IMR-90 (cell line): ENCODE measurements at regions not wholly inside any gene's neighbourhood (a gene's known extent, or its start where the extent isn't known, plus 50 kb on each side); places are given as distances from the start of the nearest gene placed in this dataset.

Experiments used
- ATAC-seq: fragments of 200-7000 bp; cut with Tn5 transposase; 2 replicates; pipeline ENCODE4 v1.9.1; 2020; ENCODE audit warnings: low read depth, mild to moderate bottlenecking, moderate library complexity
- BruUV-seq: library from RNA; stranded (reverse); fragments of 400-500 nt; replicated peaks from 2 replicates; lab custom pipeline; 2021; lab: Mats Ljungman, UMichigan
- CTCF ChIA-PET: fragments of 300-600 bp; formaldehyde crosslinking; extraction: SDS; loops from one replicate; lab custom pipeline; 2021; ENCODE audit warnings: antibody characterized with exemption; lab: Yijun Ruan, JAX
- POLR2A ChIA-PET: fragments of 300-600 bp; sonication (Branson Sonifier 250); formaldehyde crosslinking; loops from one replicate; lab custom pipeline; 2022; ENCODE audit warnings: antibody characterized with exemption; ENCODE audit not compliant: unreplicated experiment; lab: Charles Lee
- DNase-seq: peaks from one replicate; pipeline ENCODE4 v3.0.0; 2013
- H2AFZ ChIP-seq: replicated peaks from 2 replicates; pipeline ENCODE3; 2013; ENCODE audit warnings: low read length, mild to moderate bottlenecking; ENCODE audit not compliant: poor library complexity
- H2AK5ac ChIP-seq: 2 replicates; pipeline ENCODE4 v1.6.1; 2013; ENCODE audit warnings: low read depth, low read length, inconsistent platforms
- H2AK9ac ChIP-seq: replicated peaks from 2 replicates; pipeline ENCODE3; 2013; ENCODE audit warnings: mild to moderate bottlenecking, low read depth, low read length, moderate library complexity; ENCODE audit not compliant: poor library complexity
- H2BK120ac ChIP-seq: 2 replicates; pipeline ENCODE4 v1.6.1; 2013; ENCODE audit warnings: low read depth, low read length, inconsistent platforms
- H2BK15ac ChIP-seq: 3 replicates; pipeline ENCODE4 v1.6.1; 2013; ENCODE audit warnings: low read depth, low read length, inconsistent platforms
- H2BK20ac ChIP-seq: 2 replicates; pipeline ENCODE4 v1.6.1; 2013; ENCODE audit warnings: low read depth, mild to moderate bottlenecking, inconsistent platforms, low read length, moderate library complexity
- H2BK5ac ChIP-seq: 2 replicates; pipeline ENCODE4 v1.6.1; 2013; ENCODE audit warnings: mild to moderate bottlenecking, low read depth, low read length, inconsistent platforms; ENCODE audit not compliant: poor library complexity, severe bottlenecking
- H3K14ac ChIP-seq: replicated peaks from 2 replicates; pipeline ENCODE4 v1.6.1; 2013; ENCODE audit warnings: low read depth, low read length, inconsistent platforms
- H3K18ac ChIP-seq: 2 replicates; pipeline ENCODE4 v1.6.1; 2013; ENCODE audit warnings: low read depth, low read length, control low read depth
- H3K23ac ChIP-seq: 2 replicates; pipeline ENCODE4 v1.6.1; 2013; ENCODE audit warnings: low read depth, low read length, inconsistent platforms
- H3K27ac ChIP-seq: 2 replicates; pipeline ENCODE4 v1.5.1; 2013; ENCODE audit warnings: mild to moderate bottlenecking, control low read depth, low read length; ENCODE audit not compliant: insufficient read depth
- H3K27me3 ChIP-seq: 2 replicates; pipeline ENCODE4 v1.6.1; 2013; ENCODE audit warnings: low read length; ENCODE audit not compliant: control insufficient read depth, insufficient read depth
- H3K36me3 ChIP-seq: 2 replicates; pipeline ENCODE4 v1.6.1; 2013; ENCODE audit warnings: low read length, mixed read lengths; ENCODE audit not compliant: control insufficient read depth, insufficient read depth
- H3K4ac ChIP-seq: 2 replicates; pipeline ENCODE4 v1.6.1; 2013; ENCODE audit warnings: low read depth, low read length, inconsistent platforms
- H3K4me1 ChIP-seq: 2 replicates; pipeline ENCODE4 v1.6.1; 2013; ENCODE audit warnings: low read length, mixed read lengths; ENCODE audit not compliant: control insufficient read depth, insufficient read depth
- H3K4me2 ChIP-seq: 2 replicates; pipeline ENCODE4 v1.6.1; 2013; ENCODE audit warnings: low read depth, mild to moderate bottlenecking, control low read depth, low read length, moderate library complexity
- H3K4me3 ChIP-seq: 2 replicates; pipeline ENCODE4 v1.5.1; 2013; ENCODE audit warnings: low read depth, mild to moderate bottlenecking, control low read depth, low read length, moderate library complexity; ENCODE audit not compliant: insufficient read depth
- H3K56ac ChIP-seq: 2 replicates; pipeline ENCODE4 v1.6.1; 2013; ENCODE audit warnings: low read length, inconsistent platforms; ENCODE audit not compliant: insufficient read depth; ENCODE audit errors: extremely low read depth
- H3K79me1 ChIP-seq, 2 experiments: 2 replicates each; pipeline ENCODE4 v1.6.1; 2013; ENCODE audit warnings: low read length in 2 of 2, inconsistent platforms in 1 of 2, low read depth in 1 of 2
- H3K9ac ChIP-seq: 2 replicates; pipeline ENCODE4 v1.6.1; 2013; ENCODE audit warnings: low read depth, low read length, control low read depth
- H3K9me1 ChIP-seq: 2 replicates; pipeline ENCODE4 v1.6.1; 2013; ENCODE audit warnings: low read length, inconsistent platforms; ENCODE audit not compliant: insufficient read depth
- H3K9me3 ChIP-seq: 2 replicates; pipeline ENCODE4 v1.6.1; 2013; ENCODE audit warnings: low read length; ENCODE audit not compliant: control insufficient read depth, insufficient read depth
- H4K20me1 ChIP-seq: 2 replicates; pipeline ENCODE4 v1.6.1; 2013; ENCODE audit warnings: low read length, inconsistent platforms; ENCODE audit not compliant: insufficient read depth
- H4K5ac ChIP-seq: 2 replicates; pipeline ENCODE4 v1.6.1; 2013; ENCODE audit warnings: mild to moderate bottlenecking, low read depth, low read length, control low read depth
- H4K8ac ChIP-seq, 2 experiments: 2 replicates each; pipeline ENCODE4 v1.6.1; 2013; ENCODE audit warnings: low read depth in 2 of 2, low read length in 2 of 2, control low read depth in 1 of 2, inconsistent platforms in 1 of 2
- H4K91ac ChIP-seq: 2 replicates; pipeline ENCODE4 v1.6.1; 2013; ENCODE audit warnings: low read depth, low read length, inconsistent platforms; ENCODE audit not compliant: insufficient read depth
- BHLHE40 ChIP-seq: fragments of 150-350 bp; IDR thresholded peaks from 2 replicates; pipeline ENCODE4 v1.6.1; 2016; ENCODE audit warnings: mild to moderate bottlenecking, low read depth, low read length
- CEBPB ChIP-seq: IDR thresholded peaks from 2 replicates; pipeline ENCODE4 v1.6.1; 2012; ENCODE audit warnings: low read depth, low read length, improper control_type of control experiment
- CHD1 ChIP-seq: IDR thresholded peaks from 2 replicates; pipeline ENCODE4 v1.6.1; 2012; ENCODE audit warnings: low read depth, low read length, improper control_type of control experiment
- FOS ChIP-seq: fragments of 150-350 bp; IDR thresholded peaks from 2 replicates; pipeline ENCODE4 v1.6.1; 2016; ENCODE audit warnings: low read depth, low read length
- MAFK ChIP-seq: IDR thresholded peaks from 2 replicates; pipeline ENCODE4 v1.6.1; 2012; ENCODE audit warnings: low read depth, low read length, improper control_type of control experiment
- MAZ ChIP-seq: IDR thresholded peaks from 2 replicates; pipeline ENCODE4 v1.6.1; 2012; ENCODE audit warnings: low read depth, mild to moderate bottlenecking, low read length, improper control_type of control experiment, moderate library complexity, borderline replicate concordance
- MXI1 ChIP-seq: IDR thresholded peaks from 2 replicates; pipeline ENCODE4 v1.6.1; 2012; ENCODE audit warnings: low read depth, mild to moderate bottlenecking, low read length, moderate library complexity, borderline replicate concordance
- NFE2L2 ChIP-seq: fragments of 150-350 bp; IDR thresholded peaks from 2 replicates; pipeline ENCODE4 v1.6.1; 2016; ENCODE audit warnings: low read depth, mild to moderate bottlenecking, low read length
- POLR2A ChIP-seq: IDR thresholded peaks from 2 replicates; pipeline ENCODE4 v1.6.1; 2012; ENCODE audit warnings: mild to moderate bottlenecking, low read depth, low read length
- RAD21 ChIP-seq: IDR thresholded peaks from 2 replicates; pipeline ENCODE4 v1.6.1; 2012; ENCODE audit warnings: low read length, improper control_type of control experiment
- RCOR1 ChIP-seq: IDR thresholded peaks from 2 replicates; pipeline ENCODE4 v1.6.1; 2012; ENCODE audit warnings: mild to moderate bottlenecking, low read length, improper control_type of control experiment; ENCODE audit not compliant: insufficient replicate concordance
- RFX5 ChIP-seq: IDR thresholded peaks from 2 replicates; pipeline ENCODE4 v1.8.0; 2012; ENCODE audit warnings: low read depth, mild to moderate bottlenecking, low read length, moderate library complexity
- SMC3 ChIP-seq: fragments of 150-350 bp; IDR thresholded peaks from 2 replicates; pipeline ENCODE4 v1.6.1; 2016; ENCODE audit warnings: low read depth, mild to moderate bottlenecking, antibody characterized with exemption, low read length, moderate library complexity
- USF2 ChIP-seq: fragments of 150-350 bp; IDR thresholded peaks from 2 replicates; pipeline ENCODE4 v1.6.1; 2017; ENCODE audit warnings: mild to moderate bottlenecking, antibody characterized with exemption, low read length, low read depth
- WGBS, 2 experiments: methylation state at CpG; one replicate each; pipeline versions ENCODE4 v1.1.5 to v1.1.7; 2013; ENCODE audit warnings: missing lambda C conversion rate in 2 of 2; ENCODE audit not compliant: insufficient read length in 1 of 2; ENCODE audit errors: extremely low coverage in 2 of 2; 5-methylcytosine and 5-hydroxymethylcytosine counted together
- dilution Hi-C: fragments of 300-500 bp; cut with HindIII; formaldehyde crosslinking; loops from one replicate; pipeline ENCODE4 v1.14.3; 2018; ENCODE audit warnings: low sequenced_read_pairs; ENCODE audit not compliant: unreplicated experiment
- in situ Hi-C: fragments of 300-500 bp; cut with MboI; formaldehyde crosslinking; loops from 3 replicates; pipeline ENCODE4 v1.14.3; 2019; ENCODE audit warnings: low sequenced_read_pairs, inconsistent platforms, mixed read lengths
- intact Hi-C: fragments of 100-400 bp; cut with micrococcal nuclease; formaldehyde crosslinking; loops from 2 replicates; pipeline ENCODE4 v1.10.0; 2022
- TF ChIP-seq, protein P1 (sequence below): conservative IDR thresholded peaks from 2 replicates; pipeline ENCODE4 v1.5.1; 2012; ENCODE audit warnings: mild to moderate bottlenecking, low read depth, low read length, improper control_type of control experiment
- TF ChIP-seq, protein P2 (sequence below): fragments of 150-350 bp; IDR thresholded peaks from 2 replicates; pipeline ENCODE4 v1.6.1; 2016; ENCODE audit warnings: low read depth, mild to moderate bottlenecking, low read length, moderate library complexity, borderline replicate concordance

- H3K4me3 ChIP-seq = no peak overlapping the region
- H2AK9ac ChIP-seq = no peak overlapping the region
- ChIA-PET POLR2A (no interaction called here), CTCF (no interaction called here)
- no peak overlapping the region for H2AK5ac ChIP-seq
- H3K56ac ChIP-seq = no peak overlapping the region
- ATAC-seq (no peak), DNase-seq (no peak)
- H2AFZ ChIP-seq = no peak overlapping the region
- H4K20me1 ChIP-seq = no peaks in the 10 kb centered on the region
- H3K27ac ChIP-seq = no peak overlapping the region
- H3K4me2 ChIP-seq = no peak overlapping the region
- no peak overlapping the region for H2BK5ac ChIP-seq
- H4K5ac ChIP-seq = no peak overlapping the region
- WGBS, 2 experiments = no CpG with 5 or more reads among the region's 4 CpGs
- no peak for TF ChIP-seq RAD21
- TF ChIP-seq BHLHE40 = no peak
- TF ChIP-seq NFE2L2 = no peak
- TF ChIP-seq CEBPB = no peak; the same call in 1 of the 2 replicates
- TF ChIP-seq, protein P1, sequence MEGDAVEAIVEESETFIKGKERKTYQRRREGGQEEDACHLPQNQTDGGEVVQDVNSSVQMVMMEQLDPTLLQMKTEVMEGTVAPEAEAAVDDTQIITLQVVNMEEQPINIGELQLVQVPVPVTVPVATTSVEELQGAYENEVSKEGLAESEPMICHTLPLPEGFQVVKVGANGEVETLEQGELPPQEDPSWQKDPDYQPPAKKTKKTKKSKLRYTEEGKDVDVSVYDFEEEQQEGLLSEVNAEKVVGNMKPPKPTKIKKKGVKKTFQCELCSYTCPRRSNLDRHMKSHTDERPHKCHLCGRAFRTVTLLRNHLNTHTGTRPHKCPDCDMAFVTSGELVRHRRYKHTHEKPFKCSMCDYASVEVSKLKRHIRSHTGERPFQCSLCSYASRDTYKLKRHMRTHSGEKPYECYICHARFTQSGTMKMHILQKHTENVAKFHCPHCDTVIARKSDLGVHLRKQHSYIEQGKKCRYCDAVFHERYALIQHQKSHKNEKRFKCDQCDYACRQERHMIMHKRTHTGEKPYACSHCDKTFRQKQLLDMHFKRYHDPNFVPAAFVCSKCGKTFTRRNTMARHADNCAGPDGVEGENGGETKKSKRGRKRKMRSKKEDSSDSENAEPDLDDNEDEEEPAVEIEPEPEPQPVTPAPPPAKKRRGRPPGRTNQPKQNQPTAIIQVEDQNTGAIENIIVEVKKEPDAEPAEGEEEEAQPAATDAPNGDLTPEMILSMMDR = no peak
- TF ChIP-seq USF2 = no peak
- no peak for TF ChIP-seq CHD1
- no peak for TF ChIP-seq POLR2A
- TF ChIP-seq RCOR1 = no peak
- TF ChIP-seq MAZ = no peak
- TF ChIP-seq SMC3 = no peak
- TF ChIP-seq, protein P2, sequence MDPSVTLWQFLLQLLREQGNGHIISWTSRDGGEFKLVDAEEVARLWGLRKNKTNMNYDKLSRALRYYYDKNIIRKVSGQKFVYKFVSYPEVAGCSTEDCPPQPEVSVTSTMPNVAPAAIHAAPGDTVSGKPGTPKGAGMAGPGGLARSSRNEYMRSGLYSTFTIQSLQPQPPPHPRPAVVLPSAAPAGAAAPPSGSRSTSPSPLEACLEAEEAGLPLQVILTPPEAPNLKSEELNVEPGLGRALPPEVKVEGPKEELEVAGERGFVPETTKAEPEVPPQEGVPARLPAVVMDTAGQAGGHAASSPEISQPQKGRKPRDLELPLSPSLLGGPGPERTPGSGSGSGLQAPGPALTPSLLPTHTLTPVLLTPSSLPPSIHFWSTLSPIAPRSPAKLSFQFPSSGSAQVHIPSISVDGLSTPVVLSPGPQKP = no peak
- no peak for TF ChIP-seq MXI1
- no peak for TF ChIP-seq MAFK
- TF ChIP-seq FOS = no peak
- TF ChIP-seq RFX5 = no peak
- in situ Hi-C loops = no loop called here
- H3K9me1 ChIP-seq = no peaks in the 10 kb centered on the region
- no peaks in the 10 kb centered on the region for H3K79me1 ChIP-seq
- H4K8ac ChIP-seq = no peak overlapping the region
- BruUV-seq = no TSS peak
- no peaks in the 10 kb centered on the region for H3K27me3 ChIP-seq
- H3K4ac ChIP-seq = no peak overlapping the region
- no peaks in the 10 kb centered on the region for H3K36me3 ChIP-seq
- intact Hi-C loops = no loop called here
- no peak overlapping the region for H2BK15ac ChIP-seq
- H4K91ac ChIP-seq = no peak overlapping the region
- H3K23ac ChIP-seq = no peak overlapping the region
- dilution Hi-C loops = no loop called here
- no peak overlapping the region for H3K14ac ChIP-seq
- H2BK120ac ChIP-seq = no peak overlapping the region
- no peak overlapping the region for H3K18ac ChIP-seq
- H3K4me1 ChIP-seq = no peaks in the 10 kb centered on the region
- H3K9me3 ChIP-seq = no peaks in the 10 kb centered on the region
- H2BK20ac ChIP-seq = no peak overlapping the region
- H3K9ac ChIP-seq = no peak overlapping the region
These were observed 149.2 kb upstream of the TEX13C start for GRCh38 chrX:125170459-125170858.
